Mononuclear cell (primary cell): ENCODE measurements at regions not wholly inside any gene's neighbourhood (a gene's known extent, or its start where the extent isn't known, plus 50 kb on each side); places are given as distances from the start of the nearest gene placed in this dataset.
"Not testable (repeated sequence)": the region's sequence is repeated elsewhere in the genome, so short reads cannot be mapped to it uniquely, and the experiment has no call there.

ENCODE experiments used
- H3K27me3 ChIP-seq: 2 replicates; pipeline ENCODE4 v1.6.0; 2011; ENCODE audit warnings: low read length, control low read depth; ENCODE audit not compliant: insufficient read depth
- H3K4me1 ChIP-seq: 2 replicates; pipeline ENCODE4 v1.5.1; 2011; ENCODE audit warnings: mild to moderate bottlenecking, low read length, control low read depth; ENCODE audit not compliant: insufficient read depth
- H3K4me3 ChIP-seq: 2 replicates; pipeline ENCODE4 v1.5.1; 2011; ENCODE audit warnings: mild to moderate bottlenecking, low read length, moderate library complexity
- H3K9me3 ChIP-seq: 2 replicates; pipeline ENCODE4 v1.5.1; 2011; ENCODE audit warnings: low read depth, mild to moderate bottlenecking, control low read depth, low read length

- H3K4me3 ChIP-seq: no peak overlapping the region
- H3K27me3 ChIP-seq: no peaks in the 10 kb centered on the region
- H3K9me3 ChIP-seq: peaks cover 14% of the 10 kb centered on the region
- H3K4me1 ChIP-seq: no peaks in the 10 kb centered on the region
These were observed 726.0 kb upstream of the GJE1 start for GRCh38 chr6:141406761-141407160.

GRCh38 chr6:141403827-141404226 is 728.9 kb upstream of the GJE1 start:
- H3K4me3 ChIP-seq: no peak overlapping the region
- H3K27me3 ChIP-seq: no peaks in the 10 kb centered on the region
- H3K9me3 ChIP-seq: peaks cover 9% of the 10 kb centered on the region
- H3K4me1 ChIP-seq: no peaks in the 10 kb centered on the region

DNA sequence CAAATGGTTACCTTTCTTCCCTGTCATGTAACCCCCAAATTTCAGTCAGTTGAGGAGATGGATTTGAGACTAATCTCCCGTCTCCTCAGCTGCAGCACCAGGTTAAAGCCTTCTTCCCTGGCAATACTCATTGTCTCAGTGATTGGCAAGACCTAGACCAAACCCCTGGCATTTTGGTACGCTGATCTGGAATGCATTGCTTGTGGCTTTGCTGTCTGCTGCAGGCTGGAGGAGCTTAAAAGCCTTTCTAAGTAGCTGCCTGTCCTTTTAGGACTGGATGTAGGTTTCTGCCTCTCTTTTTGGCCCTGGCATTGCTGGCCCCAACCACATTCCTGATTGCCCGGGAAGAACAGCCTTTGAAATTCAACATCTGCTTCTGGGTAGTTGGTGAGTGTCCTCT is 729.6 kb upstream of the GJE1 start:
- peaks cover 7% of the 10 kb centered on the region for H3K9me3 ChIP-seq
- H3K4me1 ChIP-seq: no peaks in the 10 kb centered on the region
- H3K4me3 ChIP-seq: no peak overlapping the region
- no peaks in the 10 kb centered on the region for H3K27me3 ChIP-seq

GRCh38 chr6:141402489-141402888 is 730.2 kb upstream of the GJE1 start:
- Histone ChIP-seq H3K9me3 (peaks cover under 1% of the 10 kb centered on the region), H3K27me3 (no peaks in the 10 kb centered on the region), H3K4me3 (no peak overlapping the region), H3K4me1 (no peaks in the 10 kb centered on the region)

DNA sequence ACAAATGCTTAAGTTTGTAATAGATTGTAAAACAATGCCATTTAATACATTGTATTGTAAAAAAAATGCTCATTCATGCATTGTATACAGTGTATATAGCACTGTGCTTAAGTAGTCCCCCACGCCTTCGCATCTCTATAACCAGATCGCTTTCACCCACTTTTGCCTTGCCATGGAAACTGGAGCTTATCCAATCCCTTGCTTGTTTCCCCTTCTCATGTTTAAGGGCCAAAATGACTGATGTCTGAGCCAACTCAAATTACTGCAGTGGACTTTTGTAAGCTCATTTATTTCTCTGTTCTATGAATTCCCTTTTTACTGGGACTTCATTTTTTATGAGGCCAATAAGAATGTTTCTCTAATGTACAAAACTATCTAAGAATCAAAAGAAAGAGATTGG is 730.9 kb upstream of the GJE1 start:
- Histone ChIP-seq H3K27me3 (no peaks in the 10 kb centered on the region), H3K4me1 (no peaks in the 10 kb centered on the region), H3K9me3 (no peaks in the 10 kb centered on the region), H3K4me3 (no peak overlapping the region)

DNA sequence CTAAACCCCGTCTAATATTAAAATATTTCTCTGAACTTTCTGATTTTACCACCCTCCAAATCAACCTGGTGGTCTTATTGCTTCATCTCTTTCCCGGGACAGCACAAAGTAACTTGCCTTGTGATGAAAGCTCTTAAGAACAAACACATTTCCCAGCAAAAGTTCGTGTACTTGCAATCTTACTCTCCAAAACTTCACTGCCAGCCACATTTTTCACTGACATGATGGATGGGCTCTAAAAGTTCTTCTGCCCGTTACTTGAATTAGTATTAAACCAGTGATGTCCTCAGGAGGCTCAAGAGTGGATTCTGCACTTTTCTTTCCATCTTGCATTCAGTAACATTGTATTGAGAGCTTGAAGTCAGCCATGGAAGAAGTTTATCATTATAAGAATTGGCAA is 731.6 kb upstream of the GJE1 start:
- H3K9me3 ChIP-seq: no peaks in the 10 kb centered on the region
- H3K4me1 ChIP-seq: no peaks in the 10 kb centered on the region
- no peak overlapping the region for H3K4me3 ChIP-seq
- H3K27me3 ChIP-seq: no peaks in the 10 kb centered on the region

GRCh38 chr6:141398949-141399348 is 733.8 kb upstream of the GJE1 start:
- no peaks in the 10 kb centered on the region for H3K27me3 ChIP-seq
- H3K4me3 ChIP-seq: no peak overlapping the region
- H3K4me1 ChIP-seq: no peaks in the 10 kb centered on the region
- no peaks in the 10 kb centered on the region for H3K9me3 ChIP-seq

DNA sequence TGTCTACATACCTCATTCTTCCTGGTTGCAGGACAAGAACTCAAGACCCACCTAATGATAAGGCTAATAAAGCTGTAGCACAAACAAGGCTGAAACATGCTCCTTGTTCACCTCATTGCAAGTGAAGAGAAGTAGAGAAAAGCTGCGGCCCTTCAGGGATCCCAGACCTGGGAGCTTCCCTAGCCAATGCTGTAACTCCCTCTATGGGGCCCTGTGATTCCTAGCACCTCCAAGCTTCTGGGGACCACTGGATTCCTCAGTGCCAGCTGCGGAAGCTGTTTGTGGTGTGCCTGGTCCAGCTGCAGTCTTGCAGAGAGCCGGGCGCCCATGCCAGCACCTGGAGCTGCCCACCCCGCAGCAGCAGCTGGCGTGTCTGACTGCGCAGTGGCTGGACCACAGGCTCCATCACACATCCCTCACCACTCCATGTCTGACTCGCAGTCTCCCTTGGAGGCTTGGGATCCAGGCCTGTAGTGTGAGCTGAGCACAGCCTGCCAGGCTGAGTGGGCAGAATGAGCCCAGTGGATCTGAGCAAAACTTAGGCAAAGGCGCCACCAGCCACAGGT is 737.2 kb upstream of the GJE1 start:
- H3K4me1 ChIP-seq: no peaks in the 10 kb centered on the region
- H3K27me3 ChIP-seq: no peaks in the 10 kb centered on the region
- no peaks in the 10 kb centered on the region for H3K9me3 ChIP-seq
- no peak overlapping the region for H3K4me3 ChIP-seq

DNA sequence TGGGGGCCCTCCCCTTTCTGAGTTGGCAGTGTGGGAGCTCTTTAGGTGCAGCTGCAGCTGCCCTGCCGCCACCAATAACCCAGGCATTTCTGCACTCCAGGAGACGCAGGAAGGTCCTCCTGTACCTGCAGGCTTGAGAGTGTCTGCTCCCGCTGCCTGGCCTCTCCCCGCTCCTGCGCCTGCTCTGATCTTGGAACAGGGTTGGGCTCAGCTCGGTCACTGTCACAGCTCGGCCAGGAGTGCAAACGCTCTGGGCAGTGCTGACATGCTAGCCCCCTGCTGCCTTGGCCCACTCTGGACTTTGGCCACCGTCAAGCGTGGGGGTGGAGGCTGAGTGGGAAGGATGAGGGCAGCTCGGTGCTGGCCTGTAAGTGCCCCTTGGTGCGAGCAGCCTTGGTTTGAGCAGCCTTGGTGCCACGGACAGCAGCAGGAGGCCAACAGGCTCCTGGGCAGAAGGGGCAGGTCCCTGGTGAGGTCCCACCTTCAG is 738.1 kb upstream of the GJE1 start:
- H3K9me3 ChIP-seq: no peaks in the 10 kb centered on the region
- H3K4me3 ChIP-seq: no peak overlapping the region
- no peaks in the 10 kb centered on the region for H3K4me1 ChIP-seq
- no peaks in the 10 kb centered on the region for H3K27me3 ChIP-seq

- H3K4me1 ChIP-seq: no peaks in the 10 kb centered on the region
- H3K9me3 ChIP-seq: no peaks in the 10 kb centered on the region
- H3K4me3 ChIP-seq: no peak overlapping the region
- no peaks in the 10 kb centered on the region for H3K27me3 ChIP-seq
These were observed 738.6 kb upstream of the GJE1 start for GRCh38 chr6:141394125-141394536.

GRCh38 chr6:141393405-141394124 is 739.2 kb upstream of the GJE1 start:
- Histone ChIP-seq H3K4me3 (no peak overlapping the region), H3K27me3 (no peaks in the 10 kb centered on the region), H3K4me1 (no peaks in the 10 kb centered on the region), H3K9me3 (no peaks in the 10 kb centered on the region)

DNA sequence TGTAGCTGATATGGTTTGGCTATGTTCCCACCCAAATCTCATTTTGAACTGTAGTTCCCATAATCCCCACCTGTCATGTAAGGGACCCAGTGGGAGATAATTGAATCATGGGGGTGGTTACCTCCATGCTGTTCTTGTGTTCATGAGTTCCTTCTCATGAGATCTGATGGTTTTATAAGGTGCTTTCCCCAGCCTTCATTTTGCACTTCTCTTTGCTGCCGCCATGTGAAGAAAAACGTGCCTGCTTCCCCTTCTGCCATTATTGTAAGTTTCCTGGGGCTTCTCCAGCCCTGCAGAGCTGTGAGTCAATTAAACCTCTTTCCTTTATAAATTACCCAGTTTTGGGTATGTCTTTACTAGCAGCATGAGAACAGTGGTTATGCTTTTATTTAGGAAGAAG is 741.6 kb upstream of the GJE1 start:
- not testable (repeated sequence) for H3K4me3 ChIP-seq, H3K4me1 ChIP-seq, H3K9me3 ChIP-seq, H3K27me3 ChIP-seq

- Histone ChIP-seq H3K27me3 (no peaks in the 10 kb centered on the region), H3K9me3 (peaks cover 6% of the 10 kb centered on the region), H3K4me3 (no peak overlapping the region), H3K4me1 (no peaks in the 10 kb centered on the region)
These were observed 744.1 kb upstream of the GJE1 start for GRCh38 chr6:141388666-141389065.

- Histone ChIP-seq H3K4me3 (no peak overlapping the region), H3K4me1 (no peaks in the 10 kb centered on the region), H3K27me3 (peaks cover 2% of the 10 kb centered on the region), H3K9me3 (no peaks in the 10 kb centered on the region)
These were observed 762.3 kb upstream of the GJE1 start for GRCh38 chr6:141370438-141370837.

DNA sequence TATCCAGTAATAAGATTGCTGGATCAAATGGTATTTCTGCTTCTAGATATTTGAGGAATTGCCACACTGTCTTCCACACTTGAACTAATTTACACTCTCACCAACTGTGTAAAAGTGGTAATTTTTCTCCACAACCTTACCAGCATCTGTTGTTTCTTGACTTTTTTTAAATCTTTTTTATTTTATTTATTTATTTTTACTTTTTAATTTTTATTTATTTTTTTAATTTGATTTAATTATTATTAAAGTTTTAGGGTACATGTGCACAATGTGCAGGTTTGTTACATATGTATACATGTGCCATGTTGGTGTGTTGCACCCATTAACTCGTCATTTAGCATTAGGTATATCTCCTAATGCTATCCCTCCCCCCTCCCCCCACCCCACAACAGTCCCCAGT is 765.9 kb upstream of the GJE1 start:
- H3K4me3 ChIP-seq, H3K9me3 ChIP-seq, H3K27me3 ChIP-seq, H3K4me1 ChIP-seq: not testable (repeated sequence)

GRCh38 chr6:141364694-141365093 is 768.0 kb upstream of the GJE1 start:
- Histone ChIP-seq H3K4me1 (no peaks in the 10 kb centered on the region), H3K4me3 (no peak overlapping the region), H3K27me3 (no peaks in the 10 kb centered on the region), H3K9me3 (no peaks in the 10 kb centered on the region)
